D721Med (cell line): ENCODE measurements at regions not wholly inside any gene's neighbourhood (a gene's known extent, or its start where the extent isn't known, plus 50 kb on each side); places are given as distances from the start of the nearest gene placed in this dataset.

Experiments
- DNase-seq: peaks from one replicate; pipeline ENCODE4 v3.0.0; 2011; ENCODE audit warnings: low spot score; ENCODE audit not compliant: insufficient read length
- FAIRE-seq: peaks from 2 replicates; lab custom pipeline; 2011; peaks lifted over from hg19 to GRCh38; lab: Jason Lieb, UNC
- TF ChIP-seq, protein P1 (sequence below): IDR thresholded peaks from 2 replicates; pipeline ENCODE4 v1.5.1; 2012; ENCODE audit warnings: mild to moderate bottlenecking, control low read depth; ENCODE audit not compliant: insufficient read depth; ENCODE audit errors: missing control alignments

DNA sequence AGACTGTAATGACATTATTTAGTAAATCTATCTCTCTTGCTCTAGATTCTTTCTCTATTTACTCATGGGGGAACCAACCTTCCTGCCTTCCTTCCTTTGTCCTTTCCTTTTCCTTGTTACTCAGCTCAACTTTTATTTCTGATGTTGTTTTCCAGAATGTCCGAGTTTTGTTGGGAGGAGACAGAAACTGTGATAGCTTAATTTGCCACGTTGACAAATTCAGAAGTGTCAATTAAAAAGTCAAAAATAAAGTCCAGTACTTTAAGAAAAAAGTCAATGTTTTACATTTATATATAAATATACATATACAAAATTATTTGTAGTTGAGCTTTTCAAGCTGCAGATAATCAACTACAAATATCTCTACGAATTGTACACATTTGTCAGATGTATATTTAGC lies 1187.7 kb downstream of the ADGRL3 start:
- FAIRE-seq (no peak), DNase-seq (no peak)
- TF ChIP-seq, protein P1, sequence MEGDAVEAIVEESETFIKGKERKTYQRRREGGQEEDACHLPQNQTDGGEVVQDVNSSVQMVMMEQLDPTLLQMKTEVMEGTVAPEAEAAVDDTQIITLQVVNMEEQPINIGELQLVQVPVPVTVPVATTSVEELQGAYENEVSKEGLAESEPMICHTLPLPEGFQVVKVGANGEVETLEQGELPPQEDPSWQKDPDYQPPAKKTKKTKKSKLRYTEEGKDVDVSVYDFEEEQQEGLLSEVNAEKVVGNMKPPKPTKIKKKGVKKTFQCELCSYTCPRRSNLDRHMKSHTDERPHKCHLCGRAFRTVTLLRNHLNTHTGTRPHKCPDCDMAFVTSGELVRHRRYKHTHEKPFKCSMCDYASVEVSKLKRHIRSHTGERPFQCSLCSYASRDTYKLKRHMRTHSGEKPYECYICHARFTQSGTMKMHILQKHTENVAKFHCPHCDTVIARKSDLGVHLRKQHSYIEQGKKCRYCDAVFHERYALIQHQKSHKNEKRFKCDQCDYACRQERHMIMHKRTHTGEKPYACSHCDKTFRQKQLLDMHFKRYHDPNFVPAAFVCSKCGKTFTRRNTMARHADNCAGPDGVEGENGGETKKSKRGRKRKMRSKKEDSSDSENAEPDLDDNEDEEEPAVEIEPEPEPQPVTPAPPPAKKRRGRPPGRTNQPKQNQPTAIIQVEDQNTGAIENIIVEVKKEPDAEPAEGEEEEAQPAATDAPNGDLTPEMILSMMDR = no peak

DNA sequence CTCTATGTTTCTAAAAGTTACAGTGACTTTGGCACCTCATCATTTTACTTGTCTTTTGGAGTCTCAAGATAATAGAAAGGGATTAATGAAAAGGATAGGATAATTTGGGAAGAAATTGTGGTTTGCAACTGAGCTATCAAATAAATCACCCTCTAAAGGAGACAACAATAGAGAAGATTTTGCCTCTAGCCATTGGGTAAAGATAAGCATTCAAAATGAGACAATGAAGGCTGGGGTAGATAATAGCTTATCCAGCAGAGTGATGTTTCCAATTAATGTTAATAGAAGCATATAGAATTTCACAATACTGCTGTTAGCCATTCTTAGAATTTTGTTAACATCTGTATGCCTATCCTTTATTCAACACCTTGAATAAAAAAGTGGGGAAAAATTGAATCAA lies 1177.6 kb downstream of the ADGRL3 start:
- TF ChIP-seq, protein P1 = no peak
- FAIRE-seq = no peak
- no peak for DNase-seq

DNA sequence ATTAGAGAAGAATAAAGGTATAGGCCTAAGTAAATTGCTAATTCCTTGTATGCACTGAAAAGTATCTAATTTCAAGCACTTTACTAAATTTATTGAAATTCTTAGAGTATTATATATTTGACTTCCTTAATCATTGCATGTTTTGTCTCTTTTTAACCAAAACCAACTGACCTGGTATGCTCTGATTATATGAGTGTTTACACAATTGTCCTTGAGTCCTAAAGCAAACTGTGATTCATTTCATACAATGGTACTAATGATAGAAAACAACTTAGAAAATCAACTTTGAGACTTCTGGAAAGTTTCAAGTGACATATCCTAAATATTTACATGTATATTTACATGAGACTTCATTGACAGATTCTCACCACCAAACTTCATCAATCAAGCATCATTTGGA lies 1177.1 kb downstream of the ADGRL3 start:
- DNase-seq (no peak), FAIRE-seq (no peak)
- TF ChIP-seq, protein P1 = no peak

DNA sequence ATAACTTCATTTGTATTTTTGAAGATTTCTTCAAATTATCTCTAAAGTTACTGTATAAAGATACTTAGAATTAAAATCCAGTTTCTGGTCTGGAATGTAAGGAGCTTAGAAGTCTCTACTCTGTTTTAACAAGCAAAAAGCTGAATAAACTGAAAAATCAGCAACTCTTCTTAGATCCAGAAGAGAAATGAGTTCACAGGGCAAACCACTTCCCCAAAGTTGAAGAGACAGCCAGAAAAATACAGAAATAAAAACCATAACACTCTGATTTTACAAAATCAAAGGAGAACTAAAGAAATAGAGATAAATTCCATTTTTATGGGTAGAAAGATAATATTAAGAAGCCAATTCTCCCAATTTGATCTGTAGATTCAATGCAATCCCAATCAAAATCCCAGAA lies 1166.8 kb downstream of the ADGRL3 start:
- DNase-seq = no peak
- FAIRE-seq = no peak
- TF ChIP-seq, protein P1 = no peak

DNA sequence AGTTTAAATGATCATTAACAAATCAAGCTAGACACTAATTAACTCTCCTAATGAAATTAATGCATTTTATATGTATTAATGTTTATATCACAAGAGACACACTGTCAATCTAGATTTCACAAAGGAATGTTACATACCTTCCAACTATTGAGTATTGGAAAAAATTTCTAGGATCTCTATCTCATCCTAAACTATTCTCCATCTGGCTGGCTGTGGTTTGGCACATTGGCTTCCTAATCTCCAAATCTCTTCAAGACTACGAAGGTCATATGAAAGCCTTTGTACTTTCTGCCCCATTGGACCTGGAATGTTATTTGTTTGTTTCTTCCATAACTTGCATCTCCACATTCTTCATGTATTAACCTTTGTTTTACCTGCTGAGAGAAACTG lies 1160.0 kb downstream of the ADGRL3 start:
- TF ChIP-seq, protein P1 = no peak
- DNase-seq (no peak), FAIRE-seq (no peak)

DNA sequence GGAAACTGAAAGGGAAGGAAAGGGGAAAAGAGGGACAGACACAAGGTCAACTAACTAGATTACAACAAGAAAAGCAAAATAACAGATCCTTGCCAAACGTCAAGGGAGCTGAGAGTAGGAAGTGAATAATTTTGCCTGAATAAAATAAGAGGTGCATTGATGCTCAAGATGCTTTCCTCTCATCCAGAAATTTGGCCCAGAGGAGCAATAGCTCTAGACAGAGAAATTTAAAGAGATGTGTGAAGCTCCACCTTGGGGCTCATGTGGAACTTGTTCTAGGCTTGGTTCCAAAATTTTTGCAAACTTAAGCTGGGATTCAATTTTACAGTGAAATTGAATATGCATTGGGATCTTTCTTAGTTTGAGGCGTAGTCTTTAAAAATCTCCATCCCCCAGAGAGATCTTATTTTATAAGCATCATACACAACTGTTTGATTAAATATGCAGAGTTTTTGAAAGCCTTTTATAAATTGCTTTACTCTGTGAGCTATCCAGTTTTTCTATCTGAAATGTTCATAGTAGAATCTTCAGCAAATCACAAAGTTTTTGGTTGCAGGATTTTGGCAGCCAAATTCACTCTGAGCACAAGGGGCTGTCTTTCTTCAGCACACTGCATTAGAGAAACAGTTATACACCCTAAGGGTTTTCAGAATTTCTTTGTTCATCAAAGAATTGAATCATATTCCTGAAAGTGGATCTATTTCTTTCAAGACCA lies 1159.5 kb downstream of the ADGRL3 start:
- DNase-seq (no peak), FAIRE-seq (no peak)
- TF ChIP-seq, protein P1 = no peak

DNA sequence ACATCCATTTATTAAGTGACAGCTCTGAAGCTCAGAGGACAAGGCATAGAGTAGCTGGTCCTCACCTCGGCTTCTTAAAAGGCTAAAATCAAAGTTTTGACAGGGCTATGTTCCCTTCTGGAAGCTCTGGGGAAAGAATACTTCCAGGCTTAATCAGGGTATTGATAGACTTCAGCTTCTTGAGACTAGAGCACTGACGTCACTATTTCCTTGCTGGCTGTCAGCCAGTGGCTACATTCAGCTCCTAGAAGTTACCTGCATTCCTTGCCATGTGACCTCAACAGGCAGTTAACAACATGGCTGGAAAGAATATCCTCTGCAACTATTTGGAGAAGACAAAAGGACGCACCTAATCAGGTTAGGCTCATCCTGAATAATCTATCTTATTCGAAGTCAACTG lies 1144.8 kb downstream of the ADGRL3 start:
- no peak for DNase-seq
- FAIRE-seq = no peak
- TF ChIP-seq, protein P1 = no peak
